ENCODE measurements at regions not wholly inside any gene's neighbourhood (a gene's known extent, or its start where the extent isn't known, plus 50 kb on each side); places are given as distances from the start of the nearest gene placed in this dataset.

DNA sequence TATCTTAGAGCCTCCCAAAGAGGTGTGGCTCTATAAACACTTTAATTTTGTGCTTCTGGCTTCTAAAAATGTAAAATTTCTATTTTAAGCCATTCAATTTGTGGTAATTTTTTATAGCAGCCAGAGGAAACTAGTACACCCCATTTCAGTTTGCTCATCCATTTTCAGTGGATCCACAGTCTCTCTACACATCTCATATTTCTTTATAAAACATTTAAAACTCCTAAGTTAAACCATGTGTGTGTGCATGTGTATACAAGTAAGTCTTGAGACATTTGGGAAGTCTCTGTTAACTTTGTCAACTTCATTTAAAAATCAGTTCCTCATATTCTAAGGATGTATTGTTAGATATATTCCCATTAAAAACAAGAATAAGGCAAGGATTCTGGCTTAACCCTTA is 273.2 kb downstream of the IL15 start:
- H3K9me3 ChIP-seq (ENCODE audit: control insufficient read depth in 1 of 2, insufficient read depth in 1 of 2, low read depth in 1 of 2, low read length in 2 of 2) = no peaks in the 10 kb centered on the region
- H3K4me1 ChIP-seq (ENCODE audit: control insufficient read depth in 1 of 2, insufficient read depth in 2 of 2, low read length in 2 of 2) = no peaks in the 10 kb centered on the region
- BruUV-seq (replicated peaks) = no TSS peak
- RAD21 ChIA-PET (ENCODE audit: low non-redundant PET in 1 of 2, low total read pairs in 2 of 2, uncharacterized antibody in 2 of 2, unreplicated experiment in 2 of 2) = no interaction called here
- no peaks in the 10 kb centered on the region for H4K20me1 ChIP-seq (ENCODE audit: insufficient read depth)
- H3K9me2 ChIP-seq (ENCODE audit: insufficient read depth) = no peaks in the 10 kb centered on the region
- no peak overlapping the region for H2AFZ ChIP-seq (ENCODE audit: low read depth, low read length, poor library complexity, severe bottlenecking)
- no peaks in the 10 kb centered on the region for H3K36me3 ChIP-seq (ENCODE audit: control insufficient read depth in 1 of 2, insufficient read depth in 2 of 2, low read length in 2 of 2)
- POLR2A ChIA-PET = no interaction called here
- no peak overlapping the region for H3K4me3 ChIP-seq (replicated peaks in 1 of 2; ENCODE audit: low read depth in 1 of 2, low read length in 2 of 2)
- CTCF ChIA-PET = no interaction called here
- DNase-seq (ENCODE audit: low read depth, low spot score) (no peak), ATAC-seq (no peak)
- no peak overlapping the region for H3K27ac ChIP-seq (ENCODE audit: low read depth, low read length)
- TF ChIP-seq EZH2 (IDR thresholded peaks at IDR 0.05) (no peak), ZFX (IDR thresholded peaks at IDR 0.05) (no peak), YY1 (IDR thresholded peaks at IDR 0.05; ENCODE audit: extremely low read depth, insufficient replicate concordance, low read depth, low read length) (no peak), POLR2AphosphoS5 (IDR thresholded peaks at IDR 0.05; ENCODE audit: low read depth, low read length) (no peak), TCF7L2 (IDR thresholded peaks at IDR 0.05; ENCODE audit: borderline replicate concordance, extremely low read depth, insufficient read depth, insufficient read length) (no peak), CBX3 (IDR thresholded peaks at IDR 0.05; ENCODE audit: low read depth) (no peak), JUND (IDR thresholded peaks at IDR 0.05) (no peak), REST (IDR thresholded peaks at IDR 0.05; ENCODE audit: low read depth) (no peak), EGR1 (IDR thresholded peaks at IDR 0.05; ENCODE audit: low read depth) (no peak), SRF (IDR thresholded peaks at IDR 0.05; ENCODE audit: low read depth) (no peak), ATF3 (IDR thresholded peaks at IDR 0.05) (no peak), SP1 (IDR thresholded peaks at IDR 0.05; ENCODE audit: low read depth) (no peak), ZBTB33 (IDR thresholded peaks at IDR 0.05; ENCODE audit: extremely low read depth, insufficient replicate concordance, low read length) (no peak), RAD21 (IDR thresholded peaks at IDR 0.05; ENCODE audit: low read depth) (no peak), ZNF274 (IDR thresholded peaks at IDR 0.05; ENCODE audit: low read depth, low read length) (no peak), ELF1 (IDR thresholded peaks at IDR 0.05; ENCODE audit: borderline replicate concordance, low read depth) (no peak)
- TF ChIP-seq, protein P1, sequence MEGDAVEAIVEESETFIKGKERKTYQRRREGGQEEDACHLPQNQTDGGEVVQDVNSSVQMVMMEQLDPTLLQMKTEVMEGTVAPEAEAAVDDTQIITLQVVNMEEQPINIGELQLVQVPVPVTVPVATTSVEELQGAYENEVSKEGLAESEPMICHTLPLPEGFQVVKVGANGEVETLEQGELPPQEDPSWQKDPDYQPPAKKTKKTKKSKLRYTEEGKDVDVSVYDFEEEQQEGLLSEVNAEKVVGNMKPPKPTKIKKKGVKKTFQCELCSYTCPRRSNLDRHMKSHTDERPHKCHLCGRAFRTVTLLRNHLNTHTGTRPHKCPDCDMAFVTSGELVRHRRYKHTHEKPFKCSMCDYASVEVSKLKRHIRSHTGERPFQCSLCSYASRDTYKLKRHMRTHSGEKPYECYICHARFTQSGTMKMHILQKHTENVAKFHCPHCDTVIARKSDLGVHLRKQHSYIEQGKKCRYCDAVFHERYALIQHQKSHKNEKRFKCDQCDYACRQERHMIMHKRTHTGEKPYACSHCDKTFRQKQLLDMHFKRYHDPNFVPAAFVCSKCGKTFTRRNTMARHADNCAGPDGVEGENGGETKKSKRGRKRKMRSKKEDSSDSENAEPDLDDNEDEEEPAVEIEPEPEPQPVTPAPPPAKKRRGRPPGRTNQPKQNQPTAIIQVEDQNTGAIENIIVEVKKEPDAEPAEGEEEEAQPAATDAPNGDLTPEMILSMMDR (IDR thresholded peaks at IDR 0.05 in 2 of 3, conservative IDR thresholded peaks at IDR 0.05 in 1 of 3; ENCODE audit: borderline replicate concordance in 1 of 3, insufficient read depth in 1 of 3, low read depth in 2 of 3, low read length in 2 of 3) = no peak
- intact Hi-C loops (cut with micrococcal nuclease) = no loop called here
- no peaks in the 10 kb centered on the region for H3K27me3 ChIP-seq (ENCODE audit: insufficient read depth, low read length)
- no peak overlapping the region for H3K4me2 ChIP-seq (ENCODE audit: low read length)
- no peaks in the 10 kb centered on the region for H3K79me2 ChIP-seq (ENCODE audit: insufficient read depth, low read length)
- no peak overlapping the region for H3K9ac ChIP-seq (ENCODE audit: low read length)
